Mesenteric fat pad (tissue), 1 donor: ENCODE measurements at regions not wholly inside any gene's neighbourhood (a gene's known extent, or its start where the extent isn't known, plus 50 kb on each side); places are given as distances from the start of the nearest gene placed in this dataset.
"Not testable (repeated sequence)": the region's sequence is repeated elsewhere in the genome, so short reads cannot be mapped to it uniquely, and the experiment has no call there.

Experiments
- DNase-seq: peaks from one replicate; pipeline ENCODE4 v3.0.0-alpha.2; 2020; ENCODE audit warnings: low spot score
- donor health status: DM: yes; HTN: yes; CAD: no.

GRCh38 chr6:49370518-49370917 is 92.5 kb downstream of the MMUT start:
- DNase-seq: no peak

- no peak for DNase-seq
Observed at GRCh38 chr6:49366539-49366938, 96.5 kb downstream of the MMUT start.

DNA sequence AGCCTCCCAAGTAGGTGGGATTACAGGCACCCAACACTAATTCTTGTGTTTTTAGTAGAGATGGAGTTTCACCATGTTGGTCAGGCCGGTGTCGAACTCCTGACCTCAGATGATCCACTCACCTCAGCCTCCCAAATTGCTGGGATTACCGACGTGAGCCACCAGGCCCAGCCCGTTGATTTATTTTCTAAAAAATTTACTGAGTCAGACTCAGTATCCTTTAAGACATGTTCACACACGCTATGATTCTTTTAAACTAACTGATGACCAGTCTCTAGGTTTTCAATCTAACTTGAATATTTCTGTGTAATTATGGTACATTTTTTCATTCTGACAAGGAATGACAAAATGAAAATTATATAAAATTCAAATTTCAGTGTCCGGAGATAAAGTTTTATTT is 114.5 kb downstream of the MMUT start:
- no peak for DNase-seq

DNA sequence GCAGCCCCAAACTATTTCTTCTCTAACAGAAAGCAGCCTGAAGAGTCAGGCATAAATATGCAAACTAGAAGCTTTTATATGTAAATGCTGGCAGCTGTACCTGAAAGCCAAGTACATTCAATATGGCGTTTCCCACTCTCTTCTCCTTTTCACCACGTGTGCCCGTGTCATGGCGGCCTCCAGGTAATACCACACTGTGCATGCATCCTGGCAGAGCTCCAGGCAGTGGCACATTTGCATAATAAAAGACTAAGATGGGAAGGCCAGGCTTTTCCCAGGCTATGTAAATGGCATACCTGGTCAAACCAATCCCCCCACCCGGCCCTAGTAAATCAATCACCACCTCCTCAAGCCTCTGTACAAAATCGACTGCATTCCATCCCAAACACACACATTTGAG is 120.6 kb downstream of the MMUT start:
- DNase-seq: no peak

- no peak for DNase-seq
Observed at GRCh38 chr6:49341869-49342268, 121.2 kb downstream of the MMUT start.

GRCh38 chr6:49339096-49339495 is 124.0 kb downstream of the MMUT start:
- DNase-seq: no peak

DNA sequence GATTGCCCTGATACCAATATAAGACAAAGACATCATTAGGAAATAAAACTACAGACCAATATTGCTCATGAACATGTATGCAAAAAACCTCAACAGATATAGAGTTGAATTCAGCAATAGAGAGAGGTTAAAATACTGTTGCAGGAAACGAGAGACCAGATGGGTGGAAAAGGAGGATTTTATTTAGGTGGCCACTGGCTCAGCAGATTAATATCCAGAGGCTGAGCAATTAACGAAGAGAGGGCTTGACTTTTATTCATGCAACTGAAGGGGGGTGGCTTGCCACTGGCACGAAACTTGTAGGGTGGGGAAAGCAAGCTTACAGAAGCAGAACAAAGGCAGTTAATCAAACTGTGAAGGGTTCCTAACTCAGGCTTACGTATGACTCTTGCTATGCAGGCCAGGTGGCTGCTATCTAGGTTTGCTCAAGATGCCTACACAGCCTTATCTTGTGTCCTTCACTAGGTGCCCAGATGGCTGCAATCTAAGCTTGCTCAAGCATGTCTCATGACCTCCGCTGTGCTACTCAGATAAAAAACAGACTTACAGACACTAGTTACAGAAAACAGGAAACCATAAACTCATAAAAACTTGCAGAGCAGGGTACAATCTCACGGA is 126.4 kb downstream of the MMUT start:
- no peak for DNase-seq

DNA sequence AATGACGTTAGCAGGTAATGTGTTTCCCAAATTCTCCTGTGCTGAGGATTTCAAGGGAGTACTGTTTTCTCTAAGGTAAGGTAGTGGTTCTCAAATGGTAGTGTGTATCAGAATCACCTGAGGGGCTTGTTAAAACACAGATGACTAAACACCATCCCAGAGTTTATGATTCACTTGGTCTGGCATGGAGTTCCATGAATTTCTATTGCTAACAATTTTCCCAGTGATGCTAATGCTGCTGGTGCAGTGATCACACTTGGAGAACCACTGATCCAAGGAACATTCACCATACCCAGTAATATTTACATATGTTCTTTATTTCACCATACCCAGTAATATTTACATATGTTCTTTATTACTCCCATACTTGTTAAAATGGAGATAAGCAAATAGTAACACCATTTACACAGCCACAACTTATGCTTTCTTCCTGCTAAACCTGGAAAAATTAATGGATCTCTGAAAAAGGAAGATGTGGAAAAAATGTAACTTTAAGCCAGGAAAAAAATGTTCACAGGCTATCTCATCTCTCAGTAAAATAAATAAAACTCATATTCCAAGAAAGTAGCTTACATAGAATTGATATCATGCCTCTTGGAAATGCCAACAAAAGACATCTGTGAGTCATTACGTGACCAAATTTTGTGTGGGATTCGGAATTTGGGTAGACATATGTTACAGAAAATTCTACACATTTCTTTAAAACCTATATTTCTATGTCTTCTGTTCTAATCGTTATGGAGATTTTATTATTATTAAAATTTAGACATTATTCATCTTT is 129.5 kb downstream of the MMUT start:
- DNase-seq: no peak

DNA sequence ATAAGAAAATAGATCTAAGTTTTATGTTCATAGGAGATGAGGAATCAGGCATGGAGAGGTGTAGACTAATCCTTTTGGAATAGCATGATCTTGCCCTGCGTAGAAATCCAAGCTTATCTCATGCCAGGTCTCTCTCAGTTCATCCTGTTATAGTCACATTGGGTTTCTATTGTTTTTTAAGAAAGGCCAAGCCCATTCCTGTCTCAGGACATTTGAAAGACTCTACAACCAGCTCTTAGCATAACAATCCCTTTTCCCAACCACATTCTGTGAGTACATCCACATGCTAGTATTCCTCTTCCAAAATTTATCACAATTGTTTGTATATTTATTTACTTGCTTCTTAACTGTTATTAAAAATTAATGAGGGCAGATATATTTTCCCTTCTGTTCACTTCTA is 130.3 kb downstream of the MMUT start:
- no peak for DNase-seq

- DNase-seq: no peak
Observed at GRCh38 chr6:49329186-49329585, 133.9 kb downstream of the MMUT start.

- DNase-seq: no peak
Observed at GRCh38 chr6:49328051-49328744, 134.9 kb downstream of the MMUT start.

DNA sequence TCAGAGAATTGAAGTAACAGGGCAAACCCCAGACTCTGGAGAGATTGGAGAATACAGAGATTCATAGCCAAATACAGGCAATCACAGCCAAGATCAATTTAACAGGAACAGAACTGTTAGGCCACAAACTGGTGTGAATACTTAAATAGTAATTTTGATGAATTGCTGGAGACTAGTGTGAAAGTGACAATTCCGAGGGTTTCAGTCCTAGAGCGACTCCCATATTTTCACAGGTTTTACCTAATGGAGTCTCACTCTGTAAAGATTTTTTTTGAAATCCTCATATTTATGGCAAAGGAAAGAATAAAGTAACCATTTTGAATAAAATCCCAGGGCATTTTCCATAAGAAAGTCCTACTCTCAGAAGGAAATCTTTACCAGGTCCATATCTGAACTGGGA is 135.5 kb downstream of the MMUT start:
- DNase-seq: no peak

DNA sequence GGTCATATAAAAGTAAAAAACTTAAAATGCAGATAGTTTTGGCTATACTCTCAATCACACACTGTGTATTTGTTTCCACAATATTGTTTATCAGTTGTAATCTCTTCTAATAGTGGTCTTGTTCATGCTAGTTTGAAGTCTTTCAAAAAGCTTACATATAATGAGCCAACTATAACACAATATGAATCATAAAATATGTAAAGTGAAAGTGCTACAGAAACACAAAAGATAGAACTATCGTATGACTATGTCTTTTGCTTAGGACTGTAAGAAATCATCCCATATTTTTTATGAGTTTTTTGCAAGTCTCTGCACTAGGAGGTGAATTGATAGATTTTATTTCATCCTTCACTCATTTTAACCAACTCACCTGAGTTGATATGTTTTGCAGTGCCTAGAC is 136.0 kb downstream of the MMUT start:
- DNase-seq: no peak

GRCh38 chr6:49326347-49326746 is 136.7 kb downstream of the MMUT start:
- DNase-seq: no peak

- no peak for DNase-seq
Observed at GRCh38 chr6:49325891-49326290, 137.2 kb downstream of the MMUT start.

GRCh38 chr6:49322861-49323260 is 140.2 kb downstream of the MMUT start:
- no peak for DNase-seq

- DNase-seq: no peak
Observed at GRCh38 chr6:49321561-49322072, 141.4 kb downstream of the MMUT start.

DNA sequence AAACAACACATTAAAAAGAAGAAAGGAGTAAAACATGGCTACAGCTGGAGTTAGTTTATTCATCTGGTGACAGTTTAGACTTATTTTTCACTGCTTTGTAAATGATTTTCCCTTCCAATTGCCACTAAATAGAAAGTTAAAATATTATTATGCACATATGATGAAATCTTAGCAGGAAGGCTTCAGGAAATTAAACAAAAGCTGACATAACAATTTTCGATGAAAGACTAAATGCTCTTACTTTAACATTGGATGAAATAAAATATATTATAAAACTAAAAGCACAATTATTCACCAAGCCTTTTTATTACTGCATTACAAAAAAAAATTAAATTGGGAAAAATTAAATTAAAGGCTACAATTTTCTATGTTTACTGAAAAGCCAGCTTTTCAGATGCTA is 158.0 kb downstream of the MMUT start:
- no peak for DNase-seq

DNA sequence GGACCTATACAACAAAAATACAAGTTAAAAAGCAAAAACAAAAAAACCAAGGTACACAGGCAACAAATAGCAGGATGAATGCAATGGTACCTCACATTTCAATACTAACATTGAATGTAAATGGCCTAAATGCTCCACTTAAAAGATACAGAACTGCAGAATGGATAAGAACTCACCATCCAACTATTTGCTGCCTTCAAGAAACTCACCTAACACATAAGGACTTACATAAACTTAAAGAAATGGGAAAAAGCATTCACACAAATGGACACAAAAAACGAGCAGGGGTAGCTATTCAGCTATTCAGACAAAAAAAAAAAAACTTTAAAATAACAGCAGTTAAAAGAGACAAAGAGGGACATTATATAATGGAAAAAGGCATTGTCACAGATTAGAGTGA is 158.7 kb downstream of the MMUT start:
- DNase-seq: not testable (repeated sequence)

DNA sequence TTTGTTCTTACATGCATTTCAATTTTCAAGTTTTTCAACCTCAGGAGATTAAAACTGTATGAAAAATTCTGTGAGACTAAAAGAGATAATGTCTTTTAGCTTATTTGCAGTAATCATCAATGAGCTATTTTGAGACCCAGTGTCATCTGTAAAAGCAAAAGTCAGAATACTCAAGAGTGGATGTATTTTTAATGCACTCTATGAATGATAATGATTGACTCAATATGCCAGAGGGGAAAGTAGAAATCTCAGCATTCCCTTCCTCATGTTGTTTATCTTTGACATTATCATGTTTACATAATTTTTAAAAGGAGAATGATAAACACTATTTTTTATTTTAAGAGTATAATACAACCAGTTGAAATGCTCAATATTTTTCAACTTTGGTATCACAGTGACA is 162.1 kb downstream of the MMUT start:
- DNase-seq: no peak

DNA sequence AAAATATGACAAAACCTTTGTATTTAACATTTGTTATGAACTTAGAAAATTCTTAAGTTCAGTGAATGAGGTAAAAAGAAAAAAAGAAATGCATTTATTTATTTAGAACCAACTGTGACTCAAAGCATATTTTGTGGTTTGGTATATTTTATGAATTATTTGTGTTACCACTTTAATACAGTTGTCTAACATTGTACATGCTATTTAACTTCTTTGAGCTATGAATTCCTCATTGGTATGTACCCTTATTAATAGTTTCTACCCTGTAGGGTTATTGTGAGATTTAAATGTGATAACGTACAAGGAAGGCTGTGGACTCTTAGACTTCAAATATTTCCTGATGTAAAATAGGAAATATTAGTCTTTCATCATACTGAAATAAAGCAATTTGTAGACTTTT is 162.6 kb downstream of the MMUT start:
- DNase-seq: no peak

GRCh38 chr6:49299279-49299678 is 163.8 kb downstream of the MMUT start:
- DNase-seq: no peak
